ENCODE measurements at regions not wholly inside any gene's neighbourhood (a gene's known extent, or its start where the extent isn't known, plus 50 kb on each side); places are given as distances from the start of the nearest gene placed in this dataset.
"Not testable (repeated sequence)": the region's sequence is repeated elsewhere in the genome, so short reads cannot be mapped to it uniquely, and the experiment has no call there.

DNA sequence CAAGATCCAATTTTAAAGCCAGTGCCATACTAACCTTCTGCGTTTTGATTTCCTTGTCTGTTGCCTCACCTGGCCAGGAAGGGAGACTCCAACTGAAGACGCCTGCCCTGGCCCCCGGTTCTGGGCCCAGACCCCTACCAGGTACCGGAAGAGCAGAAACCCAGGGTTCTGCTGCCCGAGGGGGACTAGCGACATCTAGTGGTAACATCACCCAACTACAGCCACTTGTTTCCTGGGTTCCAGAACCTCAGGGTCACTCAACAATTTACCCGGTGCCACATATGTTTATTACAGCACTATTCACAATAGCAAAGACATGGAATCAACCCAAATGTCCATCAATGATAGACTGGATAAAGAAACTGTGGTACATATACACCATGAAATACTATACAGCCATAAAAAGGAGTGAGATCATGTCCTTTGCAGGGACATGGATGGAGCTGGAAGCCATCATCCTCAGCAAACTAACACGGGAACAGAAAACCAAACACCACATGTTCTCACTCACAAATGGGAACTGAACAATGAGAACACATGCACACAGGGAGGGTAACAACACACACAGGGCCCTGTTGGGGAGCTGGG, 268.7 kb upstream of the IRX4 start:
- H3K4me3 ChIP-seq; DNase-seq; H3K9me3 ChIP-seq (replicated peaks); intact Hi-C loops (cut with micrococcal nuclease); H3K36me3 ChIP-seq; H3K4me1 ChIP-seq; H3K27ac ChIP-seq (replicated peaks): not testable (repeated sequence)
- peaks cover 22% of the 10 kb centered on the region for H3K27me3 ChIP-seq (ENCODE audit: low read depth)
- TF ChIP-seq CTCF (IDR thresholded peaks at IDR 0.05; ENCODE audit: borderline replicate concordance) = peak; percentile 72

DNA sequence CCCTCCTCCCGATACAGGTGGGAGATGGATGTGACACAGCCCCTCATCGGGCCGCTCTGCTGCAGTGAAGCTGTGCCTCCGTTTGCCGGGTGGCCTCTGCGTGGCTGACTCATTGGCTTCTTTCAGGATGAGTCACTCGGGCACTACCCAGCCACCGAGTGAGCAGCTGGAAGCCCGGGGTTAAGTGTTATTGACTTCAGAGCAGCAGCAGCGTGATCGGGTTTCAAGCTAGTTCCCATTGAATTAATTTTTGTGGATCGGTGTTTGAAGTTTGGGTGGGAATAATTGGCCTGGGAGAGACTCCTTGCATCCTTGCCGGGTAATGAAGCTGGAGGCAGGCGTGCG, 266.4 kb upstream of the IRX4 start:
- intact Hi-C loops (cut with micrococcal nuclease) = no loop called here
- H3K4me3 ChIP-seq = no peak overlapping the region
- no peak overlapping the region for H3K27ac ChIP-seq (replicated peaks)
- H3K36me3 ChIP-seq = no peaks in the 10 kb centered on the region
- no peak for TF ChIP-seq CTCF (IDR thresholded peaks at IDR 0.05; ENCODE audit: borderline replicate concordance)
- H3K27me3 ChIP-seq (ENCODE audit: low read depth) = peaks cover 29% of the 10 kb centered on the region
- peaks cover 10% of the 10 kb centered on the region for H3K9me3 ChIP-seq (replicated peaks)
- no peaks in the 10 kb centered on the region for H3K4me1 ChIP-seq
- DNase-seq = no peak

DNA sequence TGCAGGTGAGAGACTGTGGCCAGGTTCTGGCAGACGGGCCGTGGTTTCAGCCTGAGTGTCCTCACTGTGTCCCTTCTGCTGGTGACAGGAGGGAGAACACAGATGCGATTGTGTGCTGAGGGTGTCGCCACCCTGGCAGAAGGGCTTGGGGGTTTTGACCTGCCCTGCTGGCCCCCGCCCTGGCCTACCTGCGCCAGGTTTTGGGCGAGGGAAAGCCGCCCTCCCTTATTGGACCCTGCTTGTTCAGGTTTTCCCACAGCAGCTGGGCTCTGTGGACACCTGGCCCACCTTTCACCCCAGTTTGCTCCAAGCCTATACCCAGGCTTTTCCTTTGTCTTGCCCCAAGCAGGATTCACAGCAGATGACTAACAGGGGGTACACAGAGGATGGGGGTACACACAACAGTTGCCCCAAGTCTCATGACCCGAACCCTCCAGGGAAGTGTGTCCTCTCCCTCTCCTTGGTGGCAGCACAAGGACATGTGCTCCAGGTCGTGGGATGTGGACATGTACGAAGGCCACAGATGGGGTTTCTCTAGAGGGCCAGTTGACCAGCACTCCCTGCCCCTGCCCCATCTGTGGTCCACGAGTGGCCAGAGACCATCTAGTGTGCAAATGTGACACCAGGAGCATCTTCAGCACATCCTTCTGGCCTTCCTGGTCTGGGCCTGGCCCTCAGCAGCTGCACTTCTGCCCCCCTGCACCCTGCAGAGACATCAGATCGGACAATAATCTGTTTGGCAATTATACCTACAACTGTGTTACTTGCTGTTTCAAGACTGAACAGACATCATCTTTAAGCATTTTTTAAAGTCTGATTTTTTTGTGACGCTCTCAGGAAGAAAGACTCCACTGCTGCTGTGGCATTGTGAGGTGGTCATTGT, 265.8 kb upstream of the IRX4 start:
- intact Hi-C loops (cut with micrococcal nuclease) = no loop called here
- Histone ChIP-seq H3K4me1 (no peaks in the 10 kb centered on the region), H3K36me3 (no peaks in the 10 kb centered on the region), H3K27ac (replicated peaks) (no peak overlapping the region), H3K9me3 (replicated peaks) (peaks cover 10% of the 10 kb centered on the region), H3K27me3 (ENCODE audit: low read depth) (peaks cover 35% of the 10 kb centered on the region), H3K4me3 (no peak overlapping the region)
- TF ChIP-seq CTCF (IDR thresholded peaks at IDR 0.05; ENCODE audit: borderline replicate concordance) = no peak
- no peak for DNase-seq

DNA sequence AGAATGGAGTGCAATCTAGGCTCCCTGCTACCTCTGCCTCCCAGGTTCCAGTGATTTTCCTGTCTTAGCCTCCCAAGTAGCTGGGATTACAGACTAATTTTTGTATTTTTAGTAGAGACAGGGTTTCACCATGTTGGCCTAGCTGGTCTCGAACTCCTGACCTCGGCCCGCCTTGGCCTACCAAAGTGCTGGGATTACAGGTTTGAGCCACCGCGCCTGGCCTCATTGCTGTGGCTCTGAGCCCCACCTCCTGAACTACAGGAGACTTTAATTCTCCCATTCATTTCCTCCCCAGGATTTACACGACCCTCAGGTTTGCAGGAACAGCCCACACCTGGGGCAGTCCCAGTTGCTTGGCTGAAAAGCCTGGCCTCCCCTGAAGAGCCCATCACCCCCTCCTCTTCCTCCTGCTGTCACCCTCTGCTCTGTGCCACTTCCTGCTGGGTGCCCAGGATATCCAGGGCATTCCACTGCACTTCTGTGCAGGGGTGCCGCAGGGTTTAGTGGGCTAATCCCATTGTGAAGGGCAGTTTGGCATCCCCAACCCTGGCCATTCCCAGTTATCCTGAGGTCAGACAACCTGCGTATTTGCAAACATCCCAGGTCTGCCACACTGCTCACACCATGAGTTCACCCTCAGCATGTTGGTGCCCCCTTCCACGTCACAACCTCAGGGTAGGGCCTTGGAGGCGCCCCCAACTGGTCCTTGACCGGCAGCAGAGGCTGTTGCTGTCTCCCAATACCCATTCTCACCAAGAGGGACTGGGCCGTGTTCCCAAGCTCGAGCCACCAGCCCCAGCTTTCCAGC, 265.0 kb upstream of the IRX4 start:
- H3K27me3 ChIP-seq (ENCODE audit: low read depth) = peaks cover 41% of the 10 kb centered on the region
- intact Hi-C loops (cut with micrococcal nuclease) = no loop called here
- no peak overlapping the region for H3K4me3 ChIP-seq
- no peaks in the 10 kb centered on the region for H3K4me1 ChIP-seq
- H3K36me3 ChIP-seq = no peaks in the 10 kb centered on the region
- DNase-seq = no peak
- no peak overlapping the region for H3K27ac ChIP-seq (replicated peaks)
- H3K9me3 ChIP-seq (replicated peaks) = peaks cover 10% of the 10 kb centered on the region
- TF ChIP-seq CTCF (IDR thresholded peaks at IDR 0.05; ENCODE audit: borderline replicate concordance) = no peak

DNA sequence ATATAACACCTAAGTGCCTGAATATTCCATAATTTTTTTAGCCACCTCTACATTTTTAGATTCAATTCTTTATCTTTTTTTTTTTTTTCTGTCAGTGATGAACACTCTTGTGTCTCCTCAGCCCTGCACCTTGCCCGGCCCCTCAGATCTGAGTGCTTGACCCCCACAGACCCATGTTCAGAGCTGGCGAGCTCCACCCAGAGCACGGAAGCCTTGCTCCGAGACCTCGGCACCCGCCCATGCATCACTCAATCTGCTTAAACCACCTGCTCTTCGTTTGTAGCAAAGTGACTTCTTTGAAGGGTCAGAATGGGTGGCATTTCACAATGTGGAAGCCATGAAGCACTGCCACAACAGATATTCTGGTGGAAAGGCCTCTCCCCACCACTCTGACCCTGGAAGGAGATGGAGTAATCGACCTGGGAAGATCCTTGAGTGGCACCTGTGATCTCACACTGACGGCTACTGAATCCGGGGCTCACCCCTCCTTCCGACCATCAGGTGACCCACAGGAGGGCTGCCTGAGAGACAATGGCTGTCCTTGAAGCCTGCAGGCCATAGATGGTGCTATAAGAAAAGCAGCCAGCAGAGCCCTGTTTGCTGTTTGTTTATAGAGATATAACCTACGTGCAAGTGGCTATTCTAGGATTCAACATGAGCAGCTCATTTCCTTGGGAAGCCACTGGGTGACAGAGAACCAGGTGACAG, 261.1 kb upstream of the IRX4 start:
- Histone ChIP-seq H3K9me3 (replicated peaks) (peaks cover 10% of the 10 kb centered on the region), H3K4me3 (no peak overlapping the region), H3K27ac (replicated peaks) (no peak overlapping the region), H3K27me3 (ENCODE audit: low read depth) (peaks cover 54% of the 10 kb centered on the region), H3K4me1 (no peaks in the 10 kb centered on the region), H3K36me3 (no peaks in the 10 kb centered on the region)
- no peak for DNase-seq
- intact Hi-C loops (cut with micrococcal nuclease) = no loop called here
- no peak for TF ChIP-seq CTCF (IDR thresholded peaks at IDR 0.05; ENCODE audit: borderline replicate concordance)

Measured in left ventricle myocardium inferior (tissue), 1 donor.